HEK293 (cell line): ENCODE measurements at regions not wholly inside any gene's neighbourhood (a gene's known extent, or its start where the extent isn't known, plus 50 kb on each side); places are given as distances from the start of the nearest gene placed in this dataset.

Source experiments
- CTCF ChIA-PET: fragments of 350-600 bp; formaldehyde crosslinking; extraction: SDS; loops from one replicate; lab custom pipeline; 2021; ENCODE audit warnings: antibody characterized with exemption; lab: Yijun Ruan, JAX
- POLR2A ChIA-PET: fragments of 300-600 bp; formaldehyde crosslinking; extraction: SDS; loops from one replicate; lab custom pipeline; 2020; ENCODE audit warnings: antibody characterized with exemption, inconsistent platforms; lab: Yijun Ruan, JAX
- H3K27ac ChIP-seq: fragments of 200-500 bp; sonication (Bioruptor generic); 2 replicates; pipeline ENCODE4 v1.5.1; 2014; ENCODE audit warnings: low read depth, low read length, control low read depth, inconsistent platforms; ENCODE audit errors: extremely low read depth
- H3K36me3 ChIP-seq, 2 experiments: fragments of 200-500 bp in 1 of 2; sonication (Bioruptor generic) in 1 of 2; 1 replicate in 1 of 2; 2 replicates in 1 of 2; pipeline ENCODE4 v1.5.1; 2014 to 2017; ENCODE audit warnings: inconsistent platforms in 2 of 2, low read length in 2 of 2; ENCODE audit not compliant: control insufficient read depth in 2 of 2, insufficient read depth in 1 of 2
- H3K4me1 ChIP-seq: fragments of 200-500 bp; sonication (Bioruptor generic); 2 replicates; pipeline ENCODE4 v1.5.1; 2014; ENCODE audit warnings: mild to moderate bottlenecking, low read length, inconsistent platforms; ENCODE audit not compliant: control insufficient read depth, insufficient read depth
- H3K4me3 ChIP-seq: 2 replicates; pipeline ENCODE4 v1.5.1; 2011; ENCODE audit warnings: low read depth, mild to moderate bottlenecking, control low read depth, low read length, moderate library complexity
- H3K9me3 ChIP-seq: fragments of 200-500 bp; sonication (Bioruptor generic); 2 replicates; pipeline ENCODE4 v1.5.1; 2014; ENCODE audit warnings: low read depth, low read length, inconsistent platforms; ENCODE audit not compliant: control insufficient read depth, insufficient read depth
- ATF2 ChIP-seq: fragments of 450-650 bp; formaldehyde crosslinking; IDR thresholded peaks from 2 replicates; pipeline ENCODE4 v1.5.1; 2016; ENCODE audit warnings: missing biosample characterization, missing genetic modification characterization, low read depth
- BCL11B ChIP-seq: fragments of 450-650 bp; formaldehyde crosslinking; IDR thresholded peaks from 2 replicates; pipeline ENCODE4 v1.5.1; 2016; ENCODE audit warnings: low read depth, missing biosample characterization, missing genetic modification characterization
- FEZF1 ChIP-seq: fragments of 450-650 bp; formaldehyde crosslinking; IDR thresholded peaks from 2 replicates; pipeline ENCODE4 v1.5.1; 2016; ENCODE audit warnings: missing biosample characterization, missing genetic modification characterization
- GLIS1 ChIP-seq: fragments of 450-650 bp; formaldehyde crosslinking; IDR thresholded peaks from 2 replicates; pipeline ENCODE4 v1.5.1; 2016; ENCODE audit warnings: missing biosample characterization, missing genetic modification characterization
- MYNN ChIP-seq: fragments of 450-650 bp; formaldehyde crosslinking; IDR thresholded peaks from 2 replicates; pipeline ENCODE4 v1.5.1; 2016; ENCODE audit warnings: missing biosample characterization, missing genetic modification characterization, borderline replicate concordance
- OSR2 ChIP-seq: fragments of 450-650 bp; formaldehyde crosslinking; IDR thresholded peaks from 2 replicates; pipeline ENCODE4 v1.5.1; 2016; ENCODE audit warnings: missing biosample characterization, missing genetic modification characterization
- SP3 ChIP-seq: fragments of 450-650 bp; formaldehyde crosslinking; IDR thresholded peaks from 2 replicates; pipeline ENCODE4 v1.5.1; 2016; ENCODE audit warnings: missing biosample characterization, missing genetic modification characterization
- ZBTB17 ChIP-seq: fragments of 450-650 bp; formaldehyde crosslinking; IDR thresholded peaks from 2 replicates; pipeline ENCODE4 v1.5.1; 2016; ENCODE audit warnings: missing biosample characterization, missing genetic modification characterization
- ZBTB8A ChIP-seq: fragments of 450-650 bp; formaldehyde crosslinking; IDR thresholded peaks from 2 replicates; pipeline ENCODE4 v1.5.1; 2016; ENCODE audit warnings: missing biosample characterization, missing genetic modification characterization
- ZFHX2 ChIP-seq: fragments of 450-650 bp; formaldehyde crosslinking; conservative IDR thresholded peaks from 2 replicates; pipeline ENCODE4 v1.5.1; 2016; ENCODE audit warnings: missing biosample characterization, missing genetic modification characterization
- ZIC2 ChIP-seq: fragments of 450-650 bp; formaldehyde crosslinking; IDR thresholded peaks from 2 replicates; pipeline ENCODE4 v1.5.1; 2016; ENCODE audit warnings: missing biosample characterization, missing genetic modification characterization
- ZNF121 ChIP-seq: fragments of 450-650 bp; formaldehyde crosslinking; IDR thresholded peaks from 2 replicates; pipeline ENCODE4 v1.5.1; 2016; ENCODE audit warnings: missing biosample characterization, missing genetic modification characterization
- ZNF16 ChIP-seq: fragments of 450-650 bp; formaldehyde crosslinking; IDR thresholded peaks from 2 replicates; pipeline ENCODE4 v1.5.1; 2016; ENCODE audit warnings: low read depth, missing biosample characterization, missing genetic modification characterization
- ZNF184 ChIP-seq: fragments of 450-650 bp; IDR thresholded peaks from 2 replicates; pipeline ENCODE4 v1.5.1; 2018; ENCODE audit warnings: missing biosample characterization, mild to moderate bottlenecking, missing genetic modification characterization
- ZNF292 ChIP-seq: fragments of 450-650 bp; formaldehyde crosslinking; IDR thresholded peaks from 2 replicates; pipeline ENCODE4 v1.5.1; 2016; ENCODE audit warnings: low read depth, missing biosample characterization, missing genetic modification characterization, borderline replicate concordance
- ZNF394 ChIP-seq: fragments of 450-650 bp; formaldehyde crosslinking; IDR thresholded peaks from 2 replicates; pipeline ENCODE4 v1.5.1; 2016; ENCODE audit warnings: missing biosample characterization, missing genetic modification characterization, mild to moderate bottlenecking, moderate library complexity, borderline replicate concordance
- ZNF416 ChIP-seq: fragments of 450-650 bp; formaldehyde crosslinking; IDR thresholded peaks from 2 replicates; pipeline ENCODE4 v1.5.1; 2016; ENCODE audit warnings: missing biosample characterization, missing genetic modification characterization
- ZNF501 ChIP-seq: fragments of 450-650 bp; formaldehyde crosslinking; IDR thresholded peaks from 2 replicates; pipeline ENCODE4 v1.5.1; 2016; ENCODE audit warnings: missing biosample characterization, missing genetic modification characterization
- ZNF530 ChIP-seq: fragments of 450-650 bp; formaldehyde crosslinking; IDR thresholded peaks from 2 replicates; pipeline ENCODE4 v1.5.1; 2016; ENCODE audit warnings: low read depth, missing biosample characterization, missing genetic modification characterization
- ZNF785 ChIP-seq: fragments of 450-650 bp; formaldehyde crosslinking; IDR thresholded peaks from 2 replicates; pipeline ENCODE4 v1.5.1; 2016; ENCODE audit warnings: missing biosample characterization, missing genetic modification characterization
- ZSCAN30 ChIP-seq: fragments of 450-650 bp; IDR thresholded peaks from 2 replicates; pipeline ENCODE4 v1.5.1; 2018; ENCODE audit warnings: missing biosample characterization, mild to moderate bottlenecking, missing genetic modification characterization, moderate library complexity
- ZXDB ChIP-seq: fragments of 450-650 bp; formaldehyde crosslinking; IDR thresholded peaks from 2 replicates; pipeline ENCODE4 v1.5.1; 2016; ENCODE audit warnings: missing biosample characterization, missing genetic modification characterization
- TF ChIP-seq, protein P1 (sequence below): fragments of 450-650 bp; formaldehyde crosslinking; conservative IDR thresholded peaks from 2 replicates; pipeline ENCODE4 v1.5.1; 2016; ENCODE audit warnings: low read depth, missing biosample characterization, missing genetic modification characterization

- H3K27ac ChIP-seq = no peak overlapping the region
- no peaks in the 10 kb centered on the region for H3K9me3 ChIP-seq
- no peaks in the 10 kb centered on the region for H3K36me3 ChIP-seq
- no peak for TF ChIP-seq ZXDB (tag by site-specific recombination)
- no peak overlapping the region for H3K4me3 ChIP-seq
- ChIA-PET POLR2A (no interaction called here), CTCF (no interaction called here)
- H3K4me1 ChIP-seq = no peaks in the 10 kb centered on the region
Observed at GRCh38 chr1:2933431-2934155, 87.7 kb upstream of the ACTRT2 start.

GRCh38 chr1:2934156-2934540 lies 87.1 kb upstream of the ACTRT2 start:
- ChIA-PET POLR2A (no interaction called here), CTCF (no interaction called here)
- Histone ChIP-seq H3K27ac (no peak overlapping the region), H3K36me3 (no peaks in the 10 kb centered on the region), H3K4me3 (no peak overlapping the region), H3K4me1 (no peaks in the 10 kb centered on the region), H3K9me3 (no peaks in the 10 kb centered on the region)
- no peak for TF ChIP-seq ZNF121 (tag by site-specific recombination)
- no peak for TF ChIP-seq SP3
- no peak for TF ChIP-seq ZNF501
- no peak for TF ChIP-seq ZNF184
- no peak for TF ChIP-seq ZNF292 (tag by site-specific recombination)
- no peak for TF ChIP-seq ZNF530 (tag by site-specific recombination)

DNA sequence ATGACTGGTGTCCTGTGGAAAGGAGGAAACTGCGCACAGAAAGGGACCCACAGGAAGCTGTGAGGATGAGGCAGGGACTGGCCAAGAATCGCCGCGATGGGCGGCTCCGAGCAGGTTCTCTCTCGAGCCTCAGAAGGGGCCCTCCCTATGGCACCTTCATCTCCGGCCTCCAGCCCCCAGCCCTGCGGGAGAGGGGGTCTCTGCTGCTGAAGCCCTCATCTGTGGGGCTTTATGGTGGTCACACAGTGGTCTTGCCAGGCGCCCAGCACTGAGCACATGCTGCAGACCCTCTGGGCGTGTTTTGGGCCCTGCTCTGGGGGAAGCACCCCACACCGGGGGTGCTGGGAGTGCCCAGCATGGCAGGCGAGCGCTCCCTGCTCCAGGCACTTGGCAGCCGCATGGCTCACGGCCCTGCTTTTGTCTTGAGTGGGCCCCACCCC lies 86.6 kb upstream of the ACTRT2 start:
- POLR2A ChIA-PET = no interaction called here
- no peaks in the 10 kb centered on the region for H3K4me1 ChIP-seq
- no peaks in the 10 kb centered on the region for H3K36me3 ChIP-seq
- H3K27ac ChIP-seq = no peak overlapping the region
- no peaks in the 10 kb centered on the region for H3K9me3 ChIP-seq
- CTCF ChIA-PET = no interaction called here
- TF ChIP-seq OSR2 (tag by site-specific recombination) (no peak), ZNF501 (no peak), ZNF785 (tag by site-specific recombination) (no peak), ATF2 (no peak), FEZF1 (tag by site-specific recombination) (no peak), ZSCAN30 (tag by site-specific recombination) (no peak), ZNF394 (no peak), ZFHX2 (no peak), ZNF416 (tag by site-specific recombination) (no peak), BCL11B (no peak), MYNN (tag by site-specific recombination) (no peak), ZBTB8A (tag by site-specific recombination) (no peak), ZBTB17 (no peak), ZNF16 (tag by site-specific recombination) (no peak), GLIS1 (no peak), ZIC2 (tag by site-specific recombination) (no peak)
- TF ChIP-seq, protein P1, sequence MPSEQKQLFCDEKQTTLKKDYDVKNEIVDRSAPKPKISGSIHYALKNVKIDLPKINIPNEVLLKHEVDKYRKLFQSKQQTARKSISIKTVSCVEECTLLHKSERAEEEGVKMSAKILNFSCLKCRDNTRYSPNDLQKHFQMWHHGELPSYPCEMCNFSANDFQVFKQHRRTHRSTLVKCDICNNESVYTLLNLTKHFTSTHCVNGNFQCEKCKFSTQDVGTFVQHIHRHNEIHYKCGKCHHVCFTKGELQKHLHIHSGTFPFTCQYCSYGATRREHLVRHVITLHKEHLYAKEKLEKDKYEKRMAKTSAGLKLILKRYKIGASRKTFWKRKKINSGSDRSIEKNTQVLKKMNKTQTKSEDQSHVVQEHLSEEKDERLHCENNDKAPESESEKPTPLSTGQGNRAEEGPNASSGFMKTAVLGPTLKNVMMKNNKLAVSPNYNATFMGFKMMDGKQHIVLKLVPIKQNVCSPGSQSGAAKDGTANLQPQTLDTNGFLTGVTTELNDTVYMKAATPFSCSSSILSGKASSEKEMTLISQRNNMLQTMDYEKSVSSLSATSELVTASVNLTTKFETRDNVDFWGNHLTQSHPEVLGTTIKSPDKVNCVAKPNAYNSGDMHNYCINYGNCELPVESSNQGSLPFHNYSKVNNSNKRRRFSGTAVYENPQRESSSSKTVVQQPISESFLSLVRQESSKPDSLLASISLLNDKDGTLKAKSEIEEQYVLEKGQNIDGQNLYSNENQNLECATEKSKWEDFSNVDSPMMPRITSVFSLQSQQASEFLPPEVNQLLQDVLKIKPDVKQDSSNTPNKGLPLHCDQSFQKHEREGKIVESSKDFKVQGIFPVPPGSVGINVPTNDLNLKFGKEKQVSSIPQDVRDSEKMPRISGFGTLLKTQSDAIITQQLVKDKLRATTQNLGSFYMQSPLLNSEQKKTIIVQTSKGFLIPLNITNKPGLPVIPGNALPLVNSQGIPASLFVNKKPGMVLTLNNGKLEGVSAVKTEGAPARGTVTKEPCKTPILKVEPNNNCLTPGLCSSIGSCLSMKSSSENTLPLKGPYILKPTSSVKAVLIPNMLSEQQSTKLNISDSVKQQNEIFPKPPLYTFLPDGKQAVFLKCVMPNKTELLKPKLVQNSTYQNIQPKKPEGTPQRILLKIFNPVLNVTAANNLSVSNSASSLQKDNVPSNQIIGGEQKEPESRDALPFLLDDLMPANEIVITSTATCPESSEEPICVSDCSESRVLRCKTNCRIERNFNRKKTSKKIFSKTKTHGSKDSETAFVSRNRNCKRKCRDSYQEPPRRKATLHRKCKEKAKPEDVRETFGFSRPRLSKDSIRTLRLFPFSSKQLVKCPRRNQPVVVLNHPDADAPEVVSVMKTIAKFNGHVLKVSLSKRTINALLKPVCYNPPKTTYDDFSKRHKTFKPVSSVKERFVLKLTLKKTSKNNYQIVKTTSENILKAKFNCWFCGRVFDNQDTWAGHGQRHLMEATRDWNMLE (tag by site-specific recombination) = no peak
- H3K4me3 ChIP-seq = no peak overlapping the region
